DMS 273 treated with DMSO at 0.1 percent for 48 hours (cell line): ENCODE measurements at regions not wholly inside any gene's neighbourhood (a gene's known extent, or its start where the extent isn't known, plus 50 kb on each side); places are given as distances from the start of the nearest gene placed in this dataset.
A peak's percentile ranks its signal among the peaks of the same experiment; 100 is the strongest.

ENCODE experiments used
- DNase-seq: peaks from one replicate; lab custom pipeline; 2025; lab: John Stamatoyannopoulos, UW

DNA sequence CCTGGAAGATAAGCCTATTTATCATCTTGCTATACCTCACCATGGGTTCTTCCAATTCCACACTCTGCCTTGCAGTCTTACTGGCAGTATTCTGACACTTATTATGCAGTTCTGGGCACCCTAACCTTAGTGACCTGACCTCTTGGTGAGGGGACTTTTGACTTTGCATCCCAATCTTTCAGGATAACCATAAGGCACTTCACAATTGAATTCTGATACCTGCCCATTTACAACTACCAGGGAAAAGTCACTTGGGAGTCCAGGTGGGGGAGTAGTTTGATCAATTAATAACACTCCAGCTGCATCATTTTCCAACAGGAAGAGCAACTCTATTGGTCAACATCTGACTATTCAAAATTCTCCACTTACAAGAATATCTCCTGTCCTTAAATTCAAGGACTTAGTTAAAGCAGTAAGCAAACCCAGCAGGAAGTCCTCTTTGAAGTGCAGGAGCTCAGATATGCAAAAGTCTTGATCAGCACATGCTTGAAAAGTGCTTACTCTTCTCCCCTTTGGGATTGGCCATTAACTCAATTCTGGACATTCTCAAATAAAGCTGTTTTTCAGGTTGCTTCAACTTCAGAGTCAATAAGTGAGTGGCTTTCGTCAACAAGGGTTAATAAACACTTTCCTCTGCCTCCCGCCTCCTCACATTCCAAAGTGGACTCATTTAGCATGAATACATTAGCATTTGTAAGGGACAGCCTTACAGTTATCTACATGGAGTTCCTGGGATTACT, 177.4 kb upstream of the NRIP1 start:
- no peak for DNase-seq

DNA sequence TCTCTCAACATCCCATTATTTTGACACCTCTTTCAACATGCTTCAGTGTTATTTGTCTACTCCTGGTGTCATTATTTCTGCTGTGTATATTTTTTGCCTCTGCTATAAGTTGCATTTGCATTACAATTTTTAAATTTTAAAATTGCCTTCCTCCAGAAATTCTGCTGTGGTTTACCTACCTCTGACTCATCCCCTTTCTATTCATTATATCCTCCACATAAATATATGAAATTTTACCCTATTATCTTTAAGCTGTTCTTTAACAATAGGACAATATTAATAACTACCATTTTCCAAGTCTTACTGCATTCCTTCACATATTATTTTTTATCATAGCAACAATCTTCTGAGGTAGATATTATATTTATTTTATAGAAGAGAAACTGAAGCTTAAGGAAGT, 178.1 kb upstream of the NRIP1 start:
- no peak for DNase-seq

DNA sequence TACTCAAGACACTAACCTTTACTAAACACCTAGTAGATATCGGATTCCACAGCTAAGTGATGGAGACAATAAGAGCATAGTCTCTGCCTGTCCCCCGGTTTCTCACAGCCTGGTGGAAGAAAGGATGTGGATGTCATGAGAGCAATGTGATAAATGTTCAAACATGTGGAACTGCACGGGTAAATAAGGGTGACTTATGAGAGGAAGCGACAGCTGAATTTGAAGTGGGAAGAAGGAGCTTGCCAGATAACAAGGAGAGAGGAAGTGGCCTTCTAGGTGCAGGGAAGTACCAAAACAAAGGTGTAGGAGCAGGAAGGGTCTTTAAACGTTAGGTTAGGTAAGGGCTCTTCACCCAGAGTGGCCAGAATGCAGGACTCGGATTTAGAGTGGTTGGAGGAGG, 178.6 kb upstream of the NRIP1 start:
- DNase-seq, result no peak

DNA sequence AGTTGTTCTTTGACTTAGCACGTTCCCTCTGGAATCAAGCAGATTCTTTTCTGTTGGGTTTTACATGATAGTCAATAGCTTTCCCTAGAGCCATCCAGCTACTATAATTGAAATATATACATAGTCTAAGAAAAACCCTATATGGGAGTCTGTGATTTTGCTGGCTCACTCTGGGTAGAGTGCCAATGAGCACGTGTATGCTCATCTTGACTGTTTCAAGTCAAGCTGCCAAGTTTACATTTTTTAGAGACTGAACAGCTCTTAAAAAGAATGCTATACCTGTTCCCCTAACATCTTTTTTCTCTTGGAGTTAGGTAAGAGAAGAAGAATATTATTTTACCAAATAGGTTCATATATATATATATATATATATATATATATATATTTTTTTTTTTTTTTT, 182.8 kb upstream of the NRIP1 start:
- DNase-seq, result no peak

DNA sequence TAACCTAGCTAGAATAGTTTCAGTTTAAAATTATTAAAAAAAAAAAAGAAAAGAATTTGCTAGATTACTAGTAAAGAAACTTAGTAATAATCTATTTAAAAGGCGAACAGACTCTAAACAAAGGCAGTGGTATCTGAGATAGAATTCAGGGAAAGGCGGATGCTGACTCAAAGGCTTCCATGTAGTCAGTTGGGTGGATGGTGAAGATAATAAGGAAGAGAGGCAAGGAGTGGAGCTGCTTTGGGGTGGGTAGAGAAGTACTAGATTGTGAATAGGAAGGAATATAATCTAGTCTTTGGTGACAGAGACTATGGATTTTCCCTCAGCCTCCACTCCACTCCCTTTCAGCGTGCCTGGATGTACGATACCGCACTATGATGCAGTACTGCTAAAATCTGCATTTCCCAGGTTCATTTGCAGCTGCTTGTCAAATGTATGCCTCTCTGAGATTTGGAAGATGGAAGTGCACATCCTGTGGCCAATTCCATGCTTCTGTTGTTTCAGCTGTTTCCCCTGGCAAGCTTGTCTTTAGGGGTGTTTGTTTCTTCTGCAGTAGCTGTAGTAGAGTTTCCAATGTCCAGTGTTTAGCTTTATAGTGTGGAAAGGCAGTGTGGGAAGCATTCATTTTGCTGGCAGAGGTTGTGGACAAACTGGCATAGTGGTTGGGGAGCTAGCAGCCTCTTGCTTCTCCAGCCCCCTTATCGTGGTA, 184.6 kb upstream of the NRIP1 start:
- no peak for DNase-seq

DNA sequence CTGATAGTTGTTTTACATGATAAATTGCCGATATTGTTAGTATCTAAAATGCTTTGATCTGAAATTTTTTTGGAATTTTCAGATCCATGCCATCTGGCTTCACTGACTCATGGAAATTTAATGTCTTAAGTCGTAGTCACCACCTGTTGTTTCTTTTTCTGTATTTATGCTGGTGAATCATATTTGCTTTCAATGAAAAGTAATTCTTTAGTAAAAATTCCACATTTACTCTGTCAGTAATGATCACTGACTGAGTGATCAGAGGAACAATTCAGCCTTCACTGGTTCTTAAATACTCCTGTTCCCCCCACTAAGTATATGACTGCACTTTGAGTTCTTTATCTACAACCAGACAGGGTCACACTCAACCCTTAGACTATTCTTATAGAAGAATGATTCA, 185.6 kb upstream of the NRIP1 start:
- no peak for DNase-seq

DNA sequence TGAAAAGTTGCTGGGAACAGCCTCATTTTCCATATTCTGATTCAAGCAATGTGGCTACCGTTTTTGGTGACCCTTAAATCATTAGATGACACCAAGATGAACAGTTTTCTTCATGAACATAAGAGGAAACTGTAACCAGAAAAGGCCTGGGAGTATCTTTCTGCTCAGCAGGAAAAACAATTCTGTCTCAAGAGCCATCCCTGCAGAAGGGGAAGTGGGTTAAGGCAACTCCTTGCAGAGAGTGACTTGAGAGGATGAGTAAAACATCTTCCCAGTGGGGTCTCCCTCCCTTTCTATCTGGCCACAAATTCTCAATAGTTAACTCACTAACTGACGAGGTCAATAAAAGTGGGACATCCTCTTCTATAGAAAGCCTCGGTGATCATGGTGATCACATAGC, 187.6 kb upstream of the NRIP1 start:
- DNase-seq, result no peak

DNA sequence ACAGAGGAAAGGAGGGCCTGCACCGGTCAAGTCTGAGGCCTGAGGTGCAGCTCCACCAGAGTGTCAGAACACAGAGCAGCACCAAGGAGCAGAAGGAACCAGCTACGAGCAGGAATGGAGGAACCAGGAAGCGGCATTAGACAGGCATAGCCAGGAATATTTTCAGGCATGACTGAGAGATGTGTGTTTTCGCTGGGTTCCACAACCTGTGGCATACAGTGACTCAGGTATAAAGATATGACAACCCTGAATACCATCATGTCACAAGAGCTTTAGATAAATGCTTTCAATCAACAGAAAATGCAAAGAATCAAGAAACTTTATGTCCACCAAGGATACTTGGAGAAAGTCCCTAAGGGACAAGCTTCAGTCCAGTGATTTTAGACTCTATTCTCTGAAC, 189.3 kb upstream of the NRIP1 start:
- DNase-seq, result no peak

DNA sequence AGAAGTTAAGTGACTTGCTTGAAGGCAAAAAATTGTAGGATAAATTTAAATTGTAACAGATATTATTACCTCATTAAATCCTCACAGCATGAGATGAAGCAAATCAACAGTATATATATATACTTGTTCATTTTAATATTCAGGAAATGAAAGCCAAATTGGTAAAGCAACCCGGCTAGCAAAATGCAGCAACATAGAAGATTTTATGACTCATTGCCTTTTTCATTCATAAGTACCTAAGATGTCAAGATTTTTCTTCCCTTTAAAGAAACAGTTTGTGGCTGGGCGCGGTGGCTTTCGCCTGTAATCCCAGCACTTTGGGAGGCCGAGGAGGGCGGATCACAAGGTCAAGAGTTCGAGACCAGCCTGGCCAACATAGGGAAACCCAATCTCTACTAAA, 190.5 kb upstream of the NRIP1 start:
- DNase-seq, result no peak

DNA sequence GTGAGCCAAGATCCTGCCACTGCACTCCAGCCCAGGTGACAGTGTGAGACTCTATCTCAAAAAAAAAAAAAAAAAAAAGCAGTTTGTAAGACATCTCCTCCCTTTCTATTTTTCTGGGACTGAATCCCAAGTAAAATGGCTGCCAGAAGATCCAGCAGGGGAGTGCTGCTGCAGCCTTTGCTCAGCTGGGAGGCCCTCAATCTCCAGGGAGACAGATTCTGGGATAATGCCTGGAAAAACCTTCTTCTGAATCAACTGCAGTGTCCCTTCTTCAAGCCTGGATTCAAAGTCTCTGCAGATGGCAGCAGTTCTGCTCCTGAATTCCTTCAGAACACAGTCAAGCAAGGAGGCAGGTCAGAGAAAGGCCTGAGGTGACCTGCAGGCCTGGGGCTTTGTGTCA, 191.0 kb upstream of the NRIP1 start:
- no peak for DNase-seq

DNA sequence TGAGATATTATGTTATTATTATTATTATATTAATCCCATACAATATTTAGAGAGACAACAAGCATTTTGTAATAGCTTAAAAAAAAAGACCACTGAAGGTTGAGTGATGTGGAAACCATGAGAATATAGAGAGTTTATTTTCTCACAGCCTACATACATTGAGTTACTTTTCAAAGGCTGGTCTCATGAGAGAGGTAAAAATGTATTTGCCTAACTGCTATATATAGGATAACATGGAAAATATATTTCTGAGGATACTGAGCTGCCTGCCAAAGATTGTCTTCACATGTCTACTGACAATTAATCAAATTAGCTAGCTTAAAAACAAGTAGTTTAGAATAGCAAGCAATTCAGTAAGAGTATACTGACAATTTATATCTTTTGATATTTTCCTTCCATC, 192.2 kb upstream of the NRIP1 start:
- no peak for DNase-seq

DNA sequence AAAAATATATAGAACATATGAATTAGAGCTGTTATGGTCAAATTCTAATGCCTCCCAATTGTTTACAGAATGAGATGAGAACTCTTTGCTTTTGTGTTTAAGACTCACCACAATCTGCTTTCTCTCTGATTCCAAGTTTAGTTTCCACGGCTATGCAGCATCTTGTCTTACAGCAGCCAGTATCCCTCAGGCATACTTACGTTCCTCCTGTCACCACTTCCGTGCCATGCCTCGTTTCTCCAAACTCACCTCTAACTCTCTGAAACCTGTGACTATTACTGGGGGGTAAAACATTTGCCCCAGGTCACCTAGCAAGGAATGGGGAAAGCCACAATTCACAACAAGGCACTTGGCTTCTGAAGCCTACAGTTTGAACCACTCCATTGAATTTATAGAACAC, 192.8 kb upstream of the NRIP1 start:
- DNase-seq, result no peak

DNA sequence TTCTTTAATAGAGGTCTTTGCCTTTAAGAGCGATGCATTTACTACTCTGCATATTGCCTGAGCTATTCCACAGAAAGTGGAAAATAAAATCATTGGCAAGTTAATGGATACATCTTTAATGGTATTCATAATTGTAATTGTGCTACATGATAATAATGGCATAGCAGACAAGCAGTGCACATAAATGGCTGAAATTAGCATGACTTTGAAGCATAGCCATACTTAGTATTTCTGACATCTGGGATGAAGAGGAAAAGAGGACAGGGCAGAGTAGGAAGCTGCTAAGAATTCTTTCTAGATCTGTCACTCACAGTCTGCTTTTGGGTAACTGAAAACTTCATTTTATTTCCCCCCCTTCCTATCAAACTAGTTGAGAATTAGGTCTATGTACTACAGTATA, 195.0 kb upstream of the NRIP1 start:
- no peak for DNase-seq

DNA sequence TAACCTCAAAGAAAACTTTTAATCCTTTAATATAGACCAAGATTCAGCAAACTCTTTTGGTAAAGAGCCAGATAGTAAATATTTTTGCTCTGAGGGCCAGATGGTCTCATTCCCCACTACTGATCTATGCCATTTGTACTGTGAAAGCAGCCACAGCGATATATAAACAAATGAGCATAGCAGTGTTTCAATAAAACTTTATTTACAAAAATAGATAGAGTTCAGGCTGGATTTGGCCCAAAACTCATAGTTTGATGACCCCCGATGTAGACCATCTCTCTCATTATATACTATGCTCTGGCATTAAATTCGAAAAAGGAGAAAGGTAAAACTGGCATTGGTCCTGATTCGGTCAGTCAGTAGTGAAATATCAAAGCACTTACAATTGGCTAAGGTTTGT, 195.8 kb upstream of the NRIP1 start:
- DNase-seq, result no peak

DNA sequence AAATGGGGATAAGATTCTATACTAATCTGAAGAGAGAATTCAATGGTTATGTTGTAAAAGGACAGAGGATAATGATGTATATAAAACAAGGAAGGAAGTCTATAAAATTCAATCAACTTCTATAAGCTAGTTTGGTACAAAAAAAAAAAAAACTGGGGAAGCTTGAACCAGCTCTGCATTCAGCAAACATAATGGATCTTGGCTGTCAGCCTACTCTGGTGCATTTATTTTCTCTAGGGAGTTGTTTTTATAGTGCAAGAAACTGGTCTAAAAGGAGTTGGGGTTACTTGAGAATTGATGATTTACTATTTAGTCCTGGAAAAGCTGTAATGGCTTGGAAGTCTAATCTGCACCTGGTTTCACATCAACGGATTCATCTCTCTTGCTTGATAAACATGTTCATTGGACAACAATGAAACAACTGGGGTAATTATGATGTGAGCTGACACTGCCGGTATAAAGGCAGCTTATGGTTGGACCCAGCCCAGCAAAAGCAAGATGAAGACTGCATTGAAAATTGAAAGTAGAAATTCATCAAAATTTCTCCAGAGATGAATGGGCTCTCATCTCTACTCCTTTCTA, 199.4 kb upstream of the NRIP1 start:
- no peak for DNase-seq

DNA sequence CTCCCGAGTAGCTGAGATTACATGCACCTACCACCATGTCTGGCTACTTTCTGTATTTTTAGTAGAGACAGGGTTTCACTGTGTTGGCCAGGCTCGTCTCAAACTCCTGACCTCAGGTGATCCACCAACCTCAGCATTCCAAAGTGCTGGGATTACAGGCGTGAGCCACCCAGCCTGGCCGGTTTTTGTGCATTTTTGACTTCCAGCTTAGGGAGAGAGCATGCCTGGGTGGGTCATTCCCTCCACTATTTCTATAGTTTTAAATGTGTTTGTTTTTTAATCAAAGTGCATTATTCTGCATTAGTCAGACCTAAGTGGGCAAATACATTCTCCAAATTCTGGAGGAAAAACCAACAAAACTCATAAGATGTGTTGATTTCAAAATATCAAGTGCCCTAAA, 207.4 kb upstream of the NRIP1 start:
- no peak for DNase-seq

DNA sequence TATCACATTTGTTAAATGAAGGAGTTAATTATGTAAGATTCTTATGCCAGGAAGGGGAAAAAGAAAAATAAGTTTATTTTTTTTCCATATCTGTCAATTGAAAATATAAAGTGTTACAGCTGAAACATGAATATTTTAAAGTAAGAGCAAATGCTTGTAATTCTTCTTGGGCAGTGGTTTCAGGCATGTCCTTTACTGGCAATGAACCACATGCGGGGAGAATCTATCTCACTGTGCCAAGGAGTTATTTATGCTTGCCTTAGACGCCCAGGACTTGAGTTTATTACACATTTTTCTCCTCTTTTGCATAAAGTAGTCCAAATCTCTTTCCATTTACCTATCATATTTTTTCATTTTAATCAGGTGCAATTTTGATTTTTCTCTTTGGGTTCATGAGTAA, 207.8 kb upstream of the NRIP1 start:
- no peak for DNase-seq

DNA sequence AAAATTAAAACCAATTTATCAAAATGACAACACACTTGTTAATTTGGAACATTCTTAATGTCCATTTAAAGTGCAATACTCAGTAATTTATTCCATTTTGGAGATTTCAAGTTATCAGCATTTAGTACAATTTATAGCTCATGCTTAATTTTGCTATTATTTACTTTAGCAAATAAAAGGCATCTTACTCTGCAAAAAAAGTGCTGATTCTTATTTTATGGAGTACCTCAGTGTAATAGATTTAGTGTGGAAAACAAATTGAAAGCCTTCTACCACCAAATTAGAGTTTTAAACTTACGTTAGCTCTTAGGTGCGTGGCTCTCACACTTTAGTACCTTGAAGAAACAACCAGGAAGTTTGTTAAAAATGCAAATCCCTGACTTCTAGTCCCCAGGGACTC, 208.4 kb upstream of the NRIP1 start:
- no peak for DNase-seq

DNA sequence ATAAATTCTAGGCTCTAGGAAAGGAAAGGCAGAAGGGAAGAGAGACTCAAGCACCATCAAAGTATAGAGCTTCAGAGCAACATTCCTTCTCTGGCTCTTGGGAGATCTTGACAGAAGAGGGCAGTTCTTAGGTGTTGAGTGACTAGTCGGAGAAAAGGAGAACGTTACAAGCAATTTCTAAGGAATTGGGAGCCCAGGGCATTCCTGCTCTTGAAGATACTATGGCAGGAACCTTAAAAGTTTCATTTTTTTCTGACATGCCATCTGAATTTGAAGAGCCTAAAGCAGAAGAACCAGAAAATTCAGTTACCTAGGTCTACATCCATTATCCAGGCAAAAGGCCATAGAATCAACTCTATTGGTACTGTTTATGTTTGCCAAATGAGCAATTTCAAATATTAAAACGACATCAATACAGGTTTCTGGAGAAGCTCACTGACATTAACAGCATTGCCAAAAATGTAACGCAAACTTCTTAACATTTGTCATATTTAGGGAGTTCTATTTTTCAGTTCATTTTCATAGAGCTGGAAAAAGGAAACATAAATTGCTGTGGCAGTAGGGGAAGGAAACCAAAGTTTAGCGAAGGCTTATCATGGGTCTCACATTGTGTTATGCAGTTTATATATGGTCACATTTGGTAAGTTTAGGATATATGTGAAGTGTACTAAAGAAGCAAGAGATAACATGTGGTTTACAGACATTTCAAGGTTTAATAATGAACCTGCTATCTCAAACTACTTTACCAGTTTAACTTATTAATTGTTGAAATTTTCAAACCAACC, 210.1 kb upstream of the NRIP1 start:
- no peak for DNase-seq

DNA sequence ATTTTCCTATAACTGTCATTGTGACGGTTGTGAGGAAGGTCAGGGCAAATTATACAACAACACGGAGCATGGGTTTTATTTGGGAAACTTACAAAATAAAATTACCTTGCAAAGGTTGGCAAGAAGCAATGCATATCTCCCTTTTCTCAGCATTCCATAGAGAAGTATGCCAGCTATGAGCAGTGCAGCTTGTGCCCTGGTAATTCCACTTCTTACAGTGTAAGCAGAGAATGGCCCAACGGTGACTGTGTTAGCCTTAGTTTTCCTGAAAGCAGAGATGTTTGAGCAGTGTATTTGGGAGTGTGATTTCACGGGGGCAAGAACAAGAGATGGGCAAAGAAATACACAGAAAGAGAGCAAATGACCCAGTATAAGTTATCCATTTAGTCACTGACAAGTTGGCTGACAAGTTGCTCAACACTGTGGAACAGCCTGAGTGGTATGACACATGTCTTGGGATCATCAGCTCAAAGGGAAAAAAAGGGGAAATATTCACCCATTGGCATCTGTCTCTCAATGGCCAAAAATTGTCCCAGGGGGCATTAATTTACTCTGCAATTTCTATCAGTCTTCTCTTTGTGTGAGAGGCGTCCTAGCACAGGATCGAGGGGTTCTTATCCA, 210.9 kb upstream of the NRIP1 start:
- DNase-seq, result no peak

DNA sequence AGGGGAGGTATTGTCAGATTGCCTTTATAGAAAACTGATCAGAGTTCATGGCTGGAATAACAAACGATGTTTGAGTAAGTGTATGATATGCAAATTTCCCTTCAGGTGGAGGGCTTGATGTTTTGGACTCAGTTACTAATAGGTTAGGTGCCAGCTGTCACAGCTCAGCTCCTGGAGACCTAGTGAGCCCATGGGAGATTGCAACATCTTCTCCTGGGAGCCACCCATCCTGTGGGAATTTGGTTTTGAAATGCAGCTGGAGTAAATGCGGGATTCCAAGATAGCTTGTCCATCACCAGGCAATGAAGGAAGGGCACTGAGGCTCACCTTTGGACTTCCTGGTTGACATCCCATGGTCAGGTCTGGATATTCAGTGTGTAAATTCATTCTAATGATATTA, 211.4 kb upstream of the NRIP1 start:
- DNase-seq, result peak; percentile 13

DNA sequence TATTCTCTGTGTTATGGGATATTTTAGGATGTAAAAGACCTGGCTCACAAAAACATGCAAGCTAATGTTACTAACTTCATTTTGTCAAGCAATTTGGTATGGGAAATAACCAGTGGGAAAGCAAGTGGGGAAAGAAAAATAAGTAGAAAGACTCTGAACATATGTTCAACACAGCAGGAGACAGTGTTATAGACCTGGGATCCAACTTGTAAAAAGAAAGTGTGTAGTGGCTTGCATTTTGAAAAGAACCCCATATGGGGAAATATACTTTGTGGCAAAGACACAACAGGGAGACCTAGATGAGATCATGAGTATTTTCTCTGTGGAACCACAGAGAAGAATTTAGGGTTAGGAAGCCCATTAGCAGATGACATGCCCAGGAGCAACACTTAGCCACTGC, 212.7 kb upstream of the NRIP1 start:
- peak; percentile 83 for DNase-seq
